GM18508 (cell line): ENCODE measurements at regions not wholly inside any gene's neighbourhood (a gene's known extent, or its start where the extent isn't known, plus 50 kb on each side); places are given as distances from the start of the nearest gene placed in this dataset.
"Not testable (repeated sequence)": the region's sequence is repeated elsewhere in the genome, so short reads cannot be mapped to it uniquely, and the experiment has no call there.

Source experiments
- ATAC-seq: cut with Tn5 transposase; IDR thresholded peaks from one replicate; pipeline ENCODE4 v1.9.1; 2021; ENCODE audit warnings: moderate number of reproducible peaks; ENCODE audit not compliant: insufficient read depth, unreplicated experiment

GRCh38 chr1:58258082-58258481 lies 288.4 kb downstream of the OMA1 start:
- no peak for ATAC-seq

GRCh38 chr1:58257003-58257402 lies 289.5 kb downstream of the OMA1 start:
- ATAC-seq, result no peak

GRCh38 chr1:58256546-58256945 lies 290.0 kb downstream of the OMA1 start:
- no peak for ATAC-seq

- no peak for ATAC-seq
Observed at GRCh38 chr1:58256041-58256440, 290.5 kb downstream of the OMA1 start.

GRCh38 chr1:58255192-58255591 lies 291.3 kb downstream of the OMA1 start:
- ATAC-seq, result no peak

GRCh38 chr1:58251430-58252073 lies 295.0 kb downstream of the OMA1 start:
- ATAC-seq, result no peak

- no peak for ATAC-seq
Observed at GRCh38 chr1:58250587-58250948, 296.0 kb downstream of the OMA1 start.

- no peak for ATAC-seq
Observed at GRCh38 chr1:58249737-58250586, 296.6 kb downstream of the OMA1 start.

GRCh38 chr1:58249388-58249736 lies 297.2 kb downstream of the OMA1 start:
- no peak for ATAC-seq

GRCh38 chr1:58248791-58249190 lies 297.7 kb downstream of the OMA1 start:
- ATAC-seq, result no peak

GRCh38 chr1:58248072-58248471 lies 298.5 kb downstream of the OMA1 start:
- ATAC-seq, result no peak

- no peak for ATAC-seq
Observed at GRCh38 chr1:58246549-58246948, 300.0 kb downstream of the OMA1 start.

- no peak for ATAC-seq
Observed at GRCh38 chr1:58244872-58245271, 301.7 kb downstream of the OMA1 start.

- no peak for ATAC-seq
Observed at GRCh38 chr1:58238846-58239245, 307.7 kb downstream of the OMA1 start.

GRCh38 chr1:58233729-58234128 lies 312.8 kb downstream of the OMA1 start:
- no peak for ATAC-seq

GRCh38 chr1:58231204-58231603 lies 315.3 kb downstream of the OMA1 start:
- ATAC-seq, result no peak

- no peak for ATAC-seq
Observed at GRCh38 chr1:58227604-58228003, 318.9 kb downstream of the OMA1 start.

- ATAC-seq, result no peak
Observed at GRCh38 chr1:58223522-58223921, 323.0 kb downstream of the OMA1 start.

- ATAC-seq, result no peak
Observed at GRCh38 chr1:58220836-58221472, 325.6 kb downstream of the OMA1 start.

GRCh38 chr1:58216169-58216568 lies 330.4 kb downstream of the OMA1 start:
- not testable (repeated sequence) for ATAC-seq

GRCh38 chr1:58214674-58215073 lies 331.9 kb downstream of the OMA1 start:
- no peak for ATAC-seq
